ENCODE measurements at regions not wholly inside any gene's neighbourhood (a gene's known extent, or its start where the extent isn't known, plus 50 kb on each side); places are given as distances from the start of the nearest gene placed in this dataset.

- Histone ChIP-seq H2BK15ac (ENCODE audit: low read depth, low read length) (no peak overlapping the region), H3K56ac (ENCODE audit: insufficient read length, low read depth, low read length) (no peak overlapping the region), H2BK120ac (ENCODE audit: low read depth, low read length, poor library complexity, severe bottlenecking) (no peak overlapping the region), H3K9me3 (ENCODE audit: control insufficient read depth, low read depth, low read length) (no peaks in the 10 kb centered on the region), H3K23ac (ENCODE audit: insufficient read length, low read depth, low read length) (no peak overlapping the region), H3K9ac (ENCODE audit: extremely low read depth, insufficient read length, low read length) (no peak overlapping the region), H2AFZ (ENCODE audit: low read length) (no peak overlapping the region), H4K8ac (replicated peaks; ENCODE audit: insufficient read length, low read depth, low read length) (no peak overlapping the region), H3K79me1 (ENCODE audit: insufficient read depth, low read depth, low read length, poor library complexity, severe bottlenecking) (no peaks in the 10 kb centered on the region), H3K18ac (ENCODE audit: insufficient read length, low read depth, low read length) (no peak overlapping the region), H4K91ac (ENCODE audit: insufficient read length, low read depth, low read length) (no peak overlapping the region), H3K23me2 (ENCODE audit: insufficient read length, low read depth, low read length, poor library complexity, severe bottlenecking) (no peaks in the 10 kb centered on the region), H3K4me1 (ENCODE audit: insufficient read depth, low read length) (no peaks in the 10 kb centered on the region), H3K4me2 (ENCODE audit: insufficient read depth, insufficient read length, low read length) (no peak overlapping the region), H4K20me1 (ENCODE audit: control insufficient read depth, insufficient read depth, insufficient read length) (no peaks in the 10 kb centered on the region), H3K27me3 (ENCODE audit: insufficient read depth, low read length) (no peaks in the 10 kb centered on the region), H3K27ac (ENCODE audit: insufficient read length, low read depth, low read length) (no peak overlapping the region), H2BK12ac (ENCODE audit: insufficient read length, low read depth, low read length) (no peak overlapping the region), H2BK20ac (ENCODE audit: low read depth, low read length, poor library complexity, severe bottlenecking) (no peak overlapping the region), H3K4ac (ENCODE audit: low read depth, low read length) (no peak overlapping the region), H2BK5ac (ENCODE audit: insufficient read length, low read length) (no peak overlapping the region), H3T11ph (ENCODE audit: low read length) (no peak overlapping the region), H4K5ac (ENCODE audit: insufficient read length, low read depth, low read length) (no peak overlapping the region), H2AK5ac (ENCODE audit: insufficient read length, low read length) (no peak overlapping the region), H3K14ac (ENCODE audit: insufficient read depth, low read length) (no peak overlapping the region), H3K79me2 (ENCODE audit: insufficient read depth, low read length) (no peaks in the 10 kb centered on the region)
- TF ChIP-seq CTCF (conservative IDR thresholded peaks at IDR 0.05): no peak
- H3K9me3 Mint-ChIP-seq: no peaks in the 10 kb centered on the region
- no peaks in the 10 kb centered on the region for H3K4me1 Mint-ChIP-seq
- H3K36me3 Mint-ChIP-seq (ENCODE audit: insufficient read depth in 1 of 3, low read depth in 3 of 3): no peaks in the 10 kb centered on the region
- H3K27me3 Mint-ChIP-seq (ENCODE audit: low read depth): no peaks in the 10 kb centered on the region
- H3K27ac Mint-ChIP-seq: no peak overlapping the region
- no peak for DNase-seq
- no CpG with 5 or more reads among the region's 3 CpGs for WGBS (ENCODE audit: extremely low coverage, insufficient read length, low lambda C conversion rate)
- no peak overlapping the region for H3K4me3 Mint-ChIP-seq
Observed at GRCh38 chr9:116067566-116067965, 86.0 kb upstream of the PAPPA start.
